C4-2B (cell line): ENCODE measurements at regions not wholly inside any gene's neighbourhood (a gene's known extent, or its start where the extent isn't known, plus 50 kb on each side); places are given as distances from the start of the nearest gene placed in this dataset.

ENCODE experiments used
- CTCF ChIP-seq: fragments of 450-650 bp; conservative IDR thresholded peaks from 2 replicates; pipeline ENCODE4 v1.5.1; 2017; ENCODE audit warnings: mild to moderate bottlenecking
- ZFX ChIP-seq: fragments of 450-650 bp; IDR thresholded peaks from 2 replicates; pipeline ENCODE4 v1.6.1; 2017

GRCh38 chr10:21053953-21054690, 157.0 kb upstream of the NEBL start:
- TF ChIP-seq CTCF (no peak), ZFX (no peak)
